ENCODE measurements at regions not wholly inside any gene's neighbourhood (a gene's known extent, or its start where the extent isn't known, plus 50 kb on each side); places are given as distances from the start of the nearest gene placed in this dataset.

GRCh38 chr13:30031488-30031887, 181.1 kb upstream of the UBL3 start:
- DNase-seq (ENCODE audit: low spot score) = no peak

- DNase-seq (ENCODE audit: low spot score) = no peak
These were observed 179.8 kb upstream of the UBL3 start for GRCh38 chr13:30030141-30030750.

- no peak for DNase-seq (ENCODE audit: low spot score)
These were observed 177.4 kb upstream of the UBL3 start for GRCh38 chr13:30027569-30028455.

GRCh38 chr13:30026909-30027308, 176.5 kb upstream of the UBL3 start:
- no peak for DNase-seq (ENCODE audit: low spot score)

GRCh38 chr13:30026093-30026492, 175.7 kb upstream of the UBL3 start:
- no peak for DNase-seq (ENCODE audit: low spot score)

GRCh38 chr13:30025351-30025750, 174.9 kb upstream of the UBL3 start:
- no peak for DNase-seq (ENCODE audit: low spot score)

- DNase-seq (ENCODE audit: low spot score) = no peak
These were observed 173.9 kb upstream of the UBL3 start for GRCh38 chr13:30024125-30024865.

- DNase-seq (ENCODE audit: low spot score) = no peak
These were observed 172.9 kb upstream of the UBL3 start for GRCh38 chr13:30023196-30023895.

GRCh38 chr13:30022796-30023195, 172.4 kb upstream of the UBL3 start:
- DNase-seq (ENCODE audit: low spot score) = no peak

GRCh38 chr13:30022256-30022655, 171.8 kb upstream of the UBL3 start:
- no peak for DNase-seq (ENCODE audit: low spot score)

GRCh38 chr13:30021611-30022010, 171.2 kb upstream of the UBL3 start:
- no peak for DNase-seq (ENCODE audit: low spot score)

- no peak for DNase-seq (ENCODE audit: low spot score)
These were observed 170.4 kb upstream of the UBL3 start for GRCh38 chr13:30020726-30021312.

- DNase-seq (ENCODE audit: low spot score) = no peak
These were observed 169.5 kb upstream of the UBL3 start for GRCh38 chr13:30019648-30020626.

- peak; percentile 56 for DNase-seq (ENCODE audit: low spot score)
These were observed 167.5 kb upstream of the UBL3 start for GRCh38 chr13:30017880-30018279.

GRCh38 chr13:30016398-30016797, 166.0 kb upstream of the UBL3 start:
- no peak for DNase-seq (ENCODE audit: low spot score)

GRCh38 chr13:30009411-30009810, 159.0 kb upstream of the UBL3 start:
- no peak for DNase-seq (ENCODE audit: low spot score)

GRCh38 chr13:30006246-30006645, 155.8 kb upstream of the UBL3 start:
- DNase-seq (ENCODE audit: low spot score) = no peak

GRCh38 chr13:30004204-30004603, 153.8 kb upstream of the UBL3 start:
- no peak for DNase-seq (ENCODE audit: low spot score)

GRCh38 chr13:30002577-30002976, 152.2 kb upstream of the UBL3 start:
- DNase-seq (ENCODE audit: low spot score) = no peak

GRCh38 chr13:30000370-30000765, 150.0 kb upstream of the UBL3 start:
- DNase-seq (ENCODE audit: low spot score) = no peak
